GM21723 (cell line): ENCODE measurements at regions not wholly inside any gene's neighbourhood (a gene's known extent, or its start where the extent isn't known, plus 50 kb on each side); places are given as distances from the start of the nearest gene placed in this dataset.

Experiments used
- ATAC-seq: cut with Tn5 transposase; IDR thresholded peaks from one replicate; pipeline ENCODE4 v1.9.1; 2021; ENCODE audit warnings: mild to moderate bottlenecking, moderate library complexity; ENCODE audit not compliant: unreplicated experiment

DNA sequence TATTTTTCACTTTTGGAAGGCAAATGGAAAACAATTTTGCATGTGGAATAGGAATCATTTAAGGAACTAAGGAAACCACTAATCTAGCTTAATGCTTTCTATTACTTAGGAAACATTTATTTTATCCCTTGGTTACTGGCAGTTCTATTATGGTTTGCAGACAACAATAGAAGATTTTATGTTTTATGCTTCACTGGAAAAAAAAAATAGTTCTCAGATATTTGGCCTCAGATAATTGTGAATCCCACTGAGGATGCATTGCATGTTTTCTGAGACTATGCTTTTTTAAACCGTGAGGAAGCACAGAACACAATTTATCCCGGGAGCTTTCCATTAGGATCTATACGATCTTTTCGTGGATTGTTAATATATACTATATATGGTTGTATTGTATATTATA lies 356.9 kb downstream of the CSNK1G3 start:
- no peak for ATAC-seq

DNA sequence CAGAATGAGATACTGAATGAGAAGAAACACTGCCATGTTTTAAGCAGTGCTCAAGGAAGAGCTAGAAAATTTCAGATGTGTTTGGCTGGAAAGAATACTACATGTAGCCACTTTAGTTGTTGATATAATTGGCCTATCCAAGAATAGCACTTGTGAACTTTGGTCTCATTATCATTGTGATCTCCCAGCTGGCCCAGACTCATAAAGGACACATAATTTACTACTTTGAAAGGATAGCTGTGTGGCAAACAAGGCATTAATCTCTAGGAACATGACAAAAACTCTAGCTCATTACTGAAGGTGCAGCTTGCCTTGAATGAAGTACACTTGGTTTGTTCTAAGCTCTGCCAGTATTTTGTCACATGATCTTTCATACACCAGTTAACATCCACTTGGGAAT lies 356.3 kb downstream of the CSNK1G3 start:
- no peak for ATAC-seq

- ATAC-seq: no peak
These were observed 353.7 kb downstream of the CSNK1G3 start for GRCh38 chr5:123865641-123866040.

GRCh38 chr5:123864578-123864977 lies 352.6 kb downstream of the CSNK1G3 start:
- no peak for ATAC-seq

DNA sequence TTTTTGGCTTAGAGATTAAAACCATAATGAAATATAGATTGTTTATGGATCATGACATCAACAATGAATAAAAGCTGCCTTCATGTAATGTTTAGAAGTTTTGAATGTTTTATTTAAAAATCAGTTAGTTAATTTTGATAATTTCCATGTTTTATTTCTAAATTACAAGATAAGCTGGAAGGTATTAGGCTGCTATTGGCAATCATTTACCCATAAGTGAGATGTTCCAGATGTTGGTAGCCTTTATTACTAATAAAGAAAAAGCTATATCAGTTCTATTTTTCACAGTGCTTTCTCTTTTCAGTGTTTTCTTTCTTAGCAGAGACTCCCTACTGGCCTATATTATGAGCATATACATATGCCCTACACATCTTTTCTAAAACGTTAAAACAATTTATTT lies 347.0 kb downstream of the CSNK1G3 start:
- no peak for ATAC-seq

DNA sequence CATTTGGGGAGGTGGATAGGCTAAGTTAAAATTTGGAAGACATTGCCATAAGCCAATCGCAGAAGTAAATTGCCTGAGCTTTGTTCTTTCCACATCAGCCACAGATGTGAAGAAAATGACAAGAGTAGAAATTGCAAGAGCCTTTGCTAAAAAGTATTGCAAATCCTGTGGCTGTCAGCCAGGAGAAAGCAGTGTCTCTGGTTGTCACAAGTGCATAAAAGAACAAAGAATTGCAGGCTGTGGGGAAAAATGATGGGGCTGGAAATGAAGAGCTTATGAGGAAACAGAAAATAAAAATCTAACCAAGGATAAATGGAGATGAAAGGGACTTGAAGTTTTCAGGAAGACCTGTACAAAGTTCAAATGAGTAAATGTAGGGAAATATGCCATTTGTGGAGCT lies 344.8 kb downstream of the CSNK1G3 start:
- no peak for ATAC-seq

GRCh38 chr5:123855609-123856008 lies 343.6 kb downstream of the CSNK1G3 start:
- no peak for ATAC-seq

DNA sequence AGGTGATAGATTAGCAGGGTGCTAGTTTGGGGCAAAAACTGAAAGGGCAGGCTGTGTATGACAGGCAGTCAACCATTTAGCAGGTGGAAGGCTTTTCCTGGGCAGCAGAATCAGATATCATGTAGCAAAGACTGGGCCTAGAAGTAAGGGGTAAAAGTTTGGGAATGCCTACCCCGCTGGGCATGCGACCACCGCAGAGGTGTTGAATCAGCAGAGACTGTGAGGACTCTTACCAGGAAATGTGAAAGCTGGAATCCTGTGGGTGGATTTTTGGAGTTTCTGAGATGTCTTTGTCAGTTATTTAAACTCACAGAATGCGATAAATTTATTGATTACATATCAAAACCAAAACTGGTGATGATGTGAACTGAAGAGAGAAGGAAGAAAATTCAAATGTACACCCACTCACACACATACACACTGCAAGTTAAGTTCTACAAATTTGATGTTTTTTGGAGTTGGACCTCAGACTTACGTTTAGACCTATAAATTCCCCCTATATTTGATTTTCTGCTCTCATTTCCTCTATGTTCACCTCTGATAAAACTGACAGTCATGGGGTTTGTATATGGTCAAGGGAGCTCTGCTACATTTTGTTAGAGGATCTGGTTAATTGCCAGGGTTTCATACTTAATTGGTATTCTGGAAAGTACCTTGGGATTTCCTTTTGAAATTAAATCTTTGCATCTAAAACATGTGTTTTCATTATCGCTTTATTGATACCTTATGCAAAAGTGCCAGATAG lies 333.6 kb downstream of the CSNK1G3 start:
- ATAC-seq: no peak

DNA sequence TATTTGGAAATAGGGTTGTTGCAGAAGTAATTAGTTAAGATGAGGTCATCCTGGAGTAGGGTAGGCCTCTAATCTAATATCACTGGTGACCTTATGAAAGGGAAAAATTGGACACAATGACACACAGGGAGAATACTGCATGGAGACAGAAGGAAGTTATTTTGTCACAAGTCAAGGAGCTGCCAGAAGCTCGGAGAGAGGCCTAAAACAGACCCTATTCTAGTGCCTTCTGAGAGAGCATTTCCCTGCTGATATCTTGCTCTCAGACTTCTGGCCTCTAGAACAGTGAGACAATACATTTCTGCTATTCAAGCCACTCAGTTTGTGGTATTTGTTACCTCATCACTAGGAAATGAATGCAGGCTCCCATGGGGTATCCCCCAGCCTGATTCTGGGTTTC lies 332.9 kb downstream of the CSNK1G3 start:
- ATAC-seq: no peak

DNA sequence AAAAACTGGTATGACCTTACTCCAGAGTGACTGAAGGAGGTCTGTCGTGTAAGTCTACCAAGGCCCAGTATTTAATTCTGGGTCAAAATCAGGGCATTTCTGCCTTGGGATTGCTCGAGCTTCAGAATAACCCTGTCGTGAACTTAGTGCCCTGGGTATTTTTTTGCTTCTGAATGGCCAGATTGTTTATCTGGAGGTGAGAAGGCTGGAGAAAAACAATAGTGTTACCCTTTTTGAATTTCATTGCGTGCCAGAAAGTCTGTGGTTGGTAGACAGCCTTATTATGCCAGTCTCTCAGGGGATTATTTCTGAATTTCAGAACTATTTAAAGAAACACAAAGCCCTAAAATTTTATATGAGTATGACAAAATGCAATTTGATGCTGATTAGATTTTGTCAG lies 323.4 kb downstream of the CSNK1G3 start:
- ATAC-seq: no peak

DNA sequence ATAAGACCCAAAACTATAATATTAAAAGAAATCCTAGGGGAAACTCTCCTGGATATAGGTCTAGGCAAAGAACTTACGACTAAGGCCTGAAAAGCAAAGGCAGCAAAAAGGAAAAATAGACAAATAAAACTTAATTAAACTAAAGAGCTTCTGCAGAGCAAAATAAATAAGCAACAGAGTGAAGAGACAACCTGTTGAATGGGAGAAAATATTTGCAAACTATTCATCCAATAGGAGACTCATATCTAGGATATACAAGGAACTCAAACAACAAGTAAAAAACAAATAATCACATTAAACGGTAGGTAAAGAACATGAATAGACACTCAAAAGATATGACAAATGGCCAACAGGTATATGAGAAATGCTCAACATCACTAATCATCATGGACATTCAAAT lies 318.6 kb downstream of the CSNK1G3 start:
- ATAC-seq: no peak

- ATAC-seq: no peak
These were observed 315.8 kb downstream of the CSNK1G3 start for GRCh38 chr5:123827811-123828210.

DNA sequence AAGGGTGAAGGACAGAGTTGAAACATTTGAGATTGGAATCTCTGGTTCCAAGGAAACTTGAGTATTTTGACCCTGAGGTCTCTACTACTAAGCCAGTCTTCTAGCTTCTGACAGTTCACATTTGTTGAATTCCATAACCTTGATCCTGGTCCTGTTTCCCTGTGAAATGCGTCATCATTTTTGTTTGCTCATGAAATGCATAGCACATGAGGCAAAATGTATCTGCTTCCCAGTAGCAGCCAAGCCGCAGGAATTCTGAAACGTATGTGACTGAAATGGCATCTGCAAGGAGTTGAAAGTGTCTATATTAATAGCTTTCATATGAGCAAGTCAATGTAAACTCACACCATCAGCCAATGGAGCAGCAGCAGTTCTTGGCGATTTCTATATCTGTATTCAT lies 307.9 kb downstream of the CSNK1G3 start:
- ATAC-seq: no peak

- no peak for ATAC-seq
These were observed 307.4 kb downstream of the CSNK1G3 start for GRCh38 chr5:123819386-123819785.

- ATAC-seq: no peak
These were observed 305.3 kb downstream of the CSNK1G3 start for GRCh38 chr5:123817267-123817666.

GRCh38 chr5:123814801-123815470 lies 303.0 kb downstream of the CSNK1G3 start:
- no peak for ATAC-seq

- no peak for ATAC-seq
These were observed 302.1 kb downstream of the CSNK1G3 start for GRCh38 chr5:123813937-123814624.

DNA sequence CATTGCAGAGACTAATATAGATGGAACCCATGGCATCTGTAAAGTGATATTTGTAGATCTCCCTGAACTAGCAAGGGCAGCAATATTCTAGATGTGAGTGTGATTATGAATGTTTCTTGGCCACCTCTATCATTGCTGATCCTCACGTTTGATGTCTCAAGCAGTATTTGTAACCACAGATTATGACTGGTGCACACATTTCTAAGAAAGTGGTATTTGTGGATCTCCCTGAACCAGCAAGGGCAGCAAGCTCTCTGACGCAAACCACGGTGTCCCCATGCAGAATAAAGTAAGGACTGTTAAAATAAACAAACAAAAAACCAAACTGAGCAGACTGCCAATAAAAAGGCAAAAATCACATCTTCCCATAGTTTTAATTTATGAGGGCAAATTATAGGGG lies 301.3 kb downstream of the CSNK1G3 start:
- ATAC-seq: no peak

- ATAC-seq: no peak
These were observed 299.9 kb downstream of the CSNK1G3 start for GRCh38 chr5:123811831-123812230.

DNA sequence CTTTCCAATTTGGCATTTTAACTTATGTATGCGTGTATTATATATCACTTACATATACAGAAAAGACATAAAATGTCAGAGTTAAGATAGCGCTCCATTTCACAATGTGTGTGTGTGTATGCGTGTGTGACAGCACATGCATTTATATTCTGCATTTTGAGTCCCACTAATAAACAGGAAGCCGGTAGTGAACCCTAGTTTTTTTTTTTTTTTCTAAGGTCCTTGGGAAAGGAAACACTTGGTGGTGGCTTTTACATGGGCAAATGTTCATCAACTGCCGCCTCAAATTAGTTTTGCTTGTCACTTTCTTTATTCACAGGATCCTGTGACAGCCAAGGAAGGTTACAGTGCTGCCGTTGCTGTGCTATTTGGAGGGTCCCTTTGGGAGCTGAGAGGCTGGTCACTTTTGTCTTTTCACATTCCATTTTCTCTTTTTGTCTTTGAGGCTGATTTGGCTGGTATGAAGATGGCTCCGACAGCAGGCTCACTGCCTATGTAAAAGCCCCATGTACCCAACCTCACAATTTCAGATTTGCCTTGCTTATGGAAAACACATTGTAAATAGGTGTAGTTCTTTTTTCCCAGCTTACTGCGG lies 298.9 kb downstream of the CSNK1G3 start:
- ATAC-seq: no peak

GRCh38 chr5:123810253-123810652 lies 298.3 kb downstream of the CSNK1G3 start:
- no peak for ATAC-seq
